ENCODE measurements at regions not wholly inside any gene's neighbourhood (a gene's known extent, or its start where the extent isn't known, plus 50 kb on each side); places are given as distances from the start of the nearest gene placed in this dataset.

DNA sequence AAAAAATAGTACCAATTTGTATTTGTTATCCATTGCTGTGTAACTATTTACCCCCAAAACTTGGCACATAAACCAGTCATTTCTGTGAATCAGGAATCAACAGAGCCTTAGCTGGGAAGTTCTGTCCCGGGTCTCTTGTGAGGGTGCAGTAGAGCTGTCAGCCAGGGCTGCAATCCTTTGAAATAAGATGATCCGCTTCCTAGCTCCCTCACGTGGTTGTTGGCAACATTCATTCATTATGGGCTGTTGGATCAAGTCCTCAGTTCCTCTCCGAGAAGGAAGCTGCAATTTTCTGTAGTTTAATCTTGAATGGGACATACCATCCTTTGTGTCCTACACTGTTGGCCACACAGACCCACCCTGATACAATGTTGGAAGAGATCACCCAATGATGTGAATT, 277.2 kb downstream of the SUCLA2 start:
- TF ChIP-seq, protein P1, sequence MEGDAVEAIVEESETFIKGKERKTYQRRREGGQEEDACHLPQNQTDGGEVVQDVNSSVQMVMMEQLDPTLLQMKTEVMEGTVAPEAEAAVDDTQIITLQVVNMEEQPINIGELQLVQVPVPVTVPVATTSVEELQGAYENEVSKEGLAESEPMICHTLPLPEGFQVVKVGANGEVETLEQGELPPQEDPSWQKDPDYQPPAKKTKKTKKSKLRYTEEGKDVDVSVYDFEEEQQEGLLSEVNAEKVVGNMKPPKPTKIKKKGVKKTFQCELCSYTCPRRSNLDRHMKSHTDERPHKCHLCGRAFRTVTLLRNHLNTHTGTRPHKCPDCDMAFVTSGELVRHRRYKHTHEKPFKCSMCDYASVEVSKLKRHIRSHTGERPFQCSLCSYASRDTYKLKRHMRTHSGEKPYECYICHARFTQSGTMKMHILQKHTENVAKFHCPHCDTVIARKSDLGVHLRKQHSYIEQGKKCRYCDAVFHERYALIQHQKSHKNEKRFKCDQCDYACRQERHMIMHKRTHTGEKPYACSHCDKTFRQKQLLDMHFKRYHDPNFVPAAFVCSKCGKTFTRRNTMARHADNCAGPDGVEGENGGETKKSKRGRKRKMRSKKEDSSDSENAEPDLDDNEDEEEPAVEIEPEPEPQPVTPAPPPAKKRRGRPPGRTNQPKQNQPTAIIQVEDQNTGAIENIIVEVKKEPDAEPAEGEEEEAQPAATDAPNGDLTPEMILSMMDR (IDR thresholded peaks at IDR 0.05; ENCODE audit: low read depth, low read length, missing input control) = no peak
- TF ChIP-seq, protein P2, sequence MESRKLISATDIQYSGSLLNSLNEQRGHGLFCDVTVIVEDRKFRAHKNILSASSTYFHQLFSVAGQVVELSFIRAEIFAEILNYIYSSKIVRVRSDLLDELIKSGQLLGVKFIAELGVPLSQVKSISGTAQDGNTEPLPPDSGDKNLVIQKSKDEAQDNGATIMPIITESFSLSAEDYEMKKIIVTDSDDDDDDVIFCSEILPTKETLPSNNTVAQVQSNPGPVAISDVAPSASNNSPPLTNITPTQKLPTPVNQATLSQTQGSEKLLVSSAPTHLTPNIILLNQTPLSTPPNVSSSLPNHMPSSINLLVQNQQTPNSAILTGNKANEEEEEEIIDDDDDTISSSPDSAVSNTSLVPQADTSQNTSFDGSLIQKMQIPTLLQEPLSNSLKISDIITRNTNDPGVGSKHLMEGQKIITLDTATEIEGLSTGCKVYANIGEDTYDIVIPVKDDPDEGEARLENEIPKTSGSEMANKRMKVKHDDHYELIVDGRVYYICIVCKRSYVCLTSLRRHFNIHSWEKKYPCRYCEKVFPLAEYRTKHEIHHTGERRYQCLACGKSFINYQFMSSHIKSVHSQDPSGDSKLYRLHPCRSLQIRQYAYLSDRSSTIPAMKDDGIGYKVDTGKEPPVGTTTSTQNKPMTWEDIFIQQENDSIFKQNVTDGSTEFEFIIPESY (IDR thresholded peaks at IDR 0.05) = no peak
- TF ChIP-seq YY1 (IDR thresholded peaks at IDR 0.05) (no peak), RAD21 (IDR thresholded peaks at IDR 0.05) (no peak), EGR1 (IDR thresholded peaks at IDR 0.05; ENCODE audit: low read depth in 2 of 2) (no peak), GABPA (IDR thresholded peaks at IDR 0.05 in 1 of 2, conservative IDR thresholded peaks at IDR 0.05 in 1 of 2) (no peak), HNF4G (IDR thresholded peaks at IDR 0.05) (no peak), SP1 (IDR thresholded peaks at IDR 0.05) (no peak), JUND (IDR thresholded peaks at IDR 0.05) (no peak), TAF1 (conservative IDR thresholded peaks at IDR 0.05) (no peak)
- TF ChIP-seq, protein P3, sequence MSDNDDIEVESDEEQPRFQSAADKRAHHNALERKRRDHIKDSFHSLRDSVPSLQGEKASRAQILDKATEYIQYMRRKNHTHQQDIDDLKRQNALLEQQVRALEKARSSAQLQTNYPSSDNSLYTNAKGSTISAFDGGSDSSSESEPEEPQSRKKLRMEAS (IDR thresholded peaks at IDR 0.05) = no peak
- TF ChIP-seq, protein P4, sequence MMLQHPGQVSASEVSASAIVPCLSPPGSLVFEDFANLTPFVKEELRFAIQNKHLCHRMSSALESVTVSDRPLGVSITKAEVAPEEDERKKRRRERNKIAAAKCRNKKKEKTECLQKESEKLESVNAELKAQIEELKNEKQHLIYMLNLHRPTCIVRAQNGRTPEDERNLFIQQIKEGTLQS (IDR thresholded peaks at IDR 0.05) = no peak
- TF ChIP-seq, protein P5, sequence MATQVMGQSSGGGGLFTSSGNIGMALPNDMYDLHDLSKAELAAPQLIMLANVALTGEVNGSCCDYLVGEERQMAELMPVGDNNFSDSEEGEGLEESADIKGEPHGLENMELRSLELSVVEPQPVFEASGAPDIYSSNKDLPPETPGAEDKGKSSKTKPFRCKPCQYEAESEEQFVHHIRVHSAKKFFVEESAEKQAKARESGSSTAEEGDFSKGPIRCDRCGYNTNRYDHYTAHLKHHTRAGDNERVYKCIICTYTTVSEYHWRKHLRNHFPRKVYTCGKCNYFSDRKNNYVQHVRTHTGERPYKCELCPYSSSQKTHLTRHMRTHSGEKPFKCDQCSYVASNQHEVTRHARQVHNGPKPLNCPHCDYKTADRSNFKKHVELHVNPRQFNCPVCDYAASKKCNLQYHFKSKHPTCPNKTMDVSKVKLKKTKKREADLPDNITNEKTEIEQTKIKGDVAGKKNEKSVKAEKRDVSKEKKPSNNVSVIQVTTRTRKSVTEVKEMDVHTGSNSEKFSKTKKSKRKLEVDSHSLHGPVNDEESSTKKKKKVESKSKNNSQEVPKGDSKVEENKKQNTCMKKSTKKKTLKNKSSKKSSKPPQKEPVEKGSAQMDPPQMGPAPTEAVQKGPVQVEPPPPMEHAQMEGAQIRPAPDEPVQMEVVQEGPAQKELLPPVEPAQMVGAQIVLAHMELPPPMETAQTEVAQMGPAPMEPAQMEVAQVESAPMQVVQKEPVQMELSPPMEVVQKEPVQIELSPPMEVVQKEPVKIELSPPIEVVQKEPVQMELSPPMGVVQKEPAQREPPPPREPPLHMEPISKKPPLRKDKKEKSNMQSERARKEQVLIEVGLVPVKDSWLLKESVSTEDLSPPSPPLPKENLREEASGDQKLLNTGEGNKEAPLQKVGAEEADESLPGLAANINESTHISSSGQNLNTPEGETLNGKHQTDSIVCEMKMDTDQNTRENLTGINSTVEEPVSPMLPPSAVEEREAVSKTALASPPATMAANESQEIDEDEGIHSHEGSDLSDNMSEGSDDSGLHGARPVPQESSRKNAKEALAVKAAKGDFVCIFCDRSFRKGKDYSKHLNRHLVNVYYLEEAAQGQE (IDR thresholded peaks at IDR 0.05) = no peak
